Heart left ventricle (tissue), 16 donors: ENCODE measurements at regions not wholly inside any gene's neighbourhood (a gene's known extent, or its start where the extent isn't known, plus 50 kb on each side); places are given as distances from the start of the nearest gene placed in this dataset.
"Not testable (repeated sequence)": the region's sequence is repeated elsewhere in the genome, so short reads cannot be mapped to it uniquely, and the experiment has no call there.

Experiments used
- ATAC-seq, 4 donors: fragments of 200-7000 bp; cut with Tn5 transposase; one replicate each; pipeline ENCODE4 v1.9.1; 2020 to 2022; ENCODE audit warnings: moderate library complexity in 4 of 4, mild to moderate bottlenecking in 3 of 4, moderate number of reproducible peaks in 1 of 4
- DNase-seq, 5 donors: peaks; one replicate each; pipeline ENCODE4 v3.0.0-alpha.2; 2020
- H3K27ac ChIP-seq, 12 donors: fragments of 200-600 bp; sonication (generic) in 4 of 12; one replicate each; pipeline versions ENCODE4 v1.5.0 to v1.8.0; 2016 to 2022; ENCODE audit warnings: mild to moderate bottlenecking in 2 of 12
- H3K27me3 ChIP-seq, 9 donors: fragments of 200-600 bp; sonication (generic) in 2 of 9; one replicate each; pipeline versions ENCODE4 v1.5.1 to v1.8.0; 2016 to 2022; ENCODE audit warnings: mild to moderate bottlenecking in 3 of 9
- H3K36me3 ChIP-seq, 9 donors: fragments of 200-600 bp; sonication (generic) in 2 of 9; one replicate each; pipeline versions ENCODE4 v1.5.0 to v1.8.0; 2018 to 2022; ENCODE audit warnings: mild to moderate bottlenecking in 2 of 9
- H3K4me1 ChIP-seq, 12 donors: fragments of 200-600 bp; sonication (generic) in 4 of 12; one replicate each; pipeline versions ENCODE4 v1.5.0 to v1.8.0; 2016 to 2022; ENCODE audit warnings: mild to moderate bottlenecking in 3 of 12
- H3K4me3 ChIP-seq, 12 donors: fragments of 200-600 bp; sonication (generic) in 4 of 12; one replicate each; pipeline versions ENCODE4 v1.5.0 to v1.8.0; 2017 to 2022; ENCODE audit warnings: mild to moderate bottlenecking in 9 of 12, moderate library complexity in 4 of 12
- H3K9me3 ChIP-seq, 12 donors: fragments of 200-600 bp; sonication (generic) in 4 of 12; one replicate each; pipeline versions ENCODE4 v1.5.0 to v1.8.0; 2016 to 2022; ENCODE audit warnings: mild to moderate bottlenecking in 1 of 12
- CTCF ChIP-seq, 12 donors: fragments of 200-600 bp; sonication (generic) in 4 of 12; IDR thresholded peaks; one replicate each; pipeline versions ENCODE4 v1.5.0 to v1.8.0; 2018 to 2022; ENCODE audit warnings: antibody characterized with exemption in 12 of 12, mild to moderate bottlenecking in 5 of 12
- POLR2A ChIP-seq, 2 donors: fragments of 450-650 bp; IDR thresholded peaks; one replicate each; pipeline ENCODE4 v1.6.1; 2017; ENCODE audit warnings: antibody characterized with exemption in 2 of 2, mild to moderate bottlenecking in 2 of 2, moderate library complexity in 2 of 2
- WGBS, 4 donors: extraction: QIAGEN DNeasy Blood & Tissue Kit in 2 of 4; methylation state at CpG; one replicate each; pipeline versions ENCODE4 v1.1.5 to v1.1.7; 2013 to 2018; 5-methylcytosine and 5-hydroxymethylcytosine counted together
- intact Hi-C, 10 donors: fragments of 100-400 bp; cut with DNase I; formaldehyde crosslinking; loops; one replicate each; pipeline versions ENCODE4 v1.11.1 to v1.14.2; 2022
- donor health status: ischemic (EF 13 %, LVEDD 7.1; RV severe dilation, severe dysfunction).
- donor health status: healthy with polysubstance abuse.
- donor health status: DM: no; HTN: yes; CAD: no.
- donor health status: DM: no; HTN: no; CAD: no.
- donor health status: ischemic (EF 25% LVEDD 6.9; RV normal size, moderate dysfunction).
- donor health status: ischemic (EF 25% LVEDD 5.7; RV mildly dilated, moderate dysfunction).
- donor health status: healthy.
- donor health status: DM: yes; HTN: yes; CAD: no.
- donor health status: ischemic (EF 35%, LVEDD 5.7; RV mildly dilated, moderate dysfunction).
- donor health status: nonischemic (EF 11% LVEDD 7.7; RV severe dilation, severe dysfunction).
- donor health status: DM: yes; HTN: yes; CAD: no.
- donor health status: PGD.
- donor health status: ischemic (EF 29% LVEDD 5.4; RV normal size, mild dysfunction).
- donor health status: nonischemic (EF 23%, LVEDD 6.1; RV moderate dilation, normal function).

GRCh38 chr15:34654625-34655024, 71.2 kb upstream of the GOLGA8B start:
- H3K27me3 ChIP-seq: peaks cover 0 to 4% (median 0%) of the 10 kb centered on the region in 9 donors
- intact Hi-C loops: no loop called here
- H3K4me3 ChIP-seq: no peak overlapping the region
- no peak for ATAC-seq
- H3K36me3 ChIP-seq: no peaks in the 10 kb centered on the region
- TF ChIP-seq CTCF (IDR thresholded peaks at IDR 0.05) (no peak), POLR2A (IDR thresholded peaks at IDR 0.05) (no peak)
- H3K4me1 ChIP-seq: no peaks in the 10 kb centered on the region
- H3K27ac ChIP-seq: no peak overlapping the region
- no peaks in the 10 kb centered on the region for H3K9me3 ChIP-seq
- no peak for DNase-seq
- WGBS, 4 donors: 91 to 95% (median 94%) methylated on average over 6 of the region's 6 CpGs

- WGBS, 4 donors: 70 to 85% (median 72%) methylated on average over 3 of the region's 3 CpGs
- H3K27me3 ChIP-seq: peaks cover 0 to 4% (median 0%) of the 10 kb centered on the region in 9 donors
- intact Hi-C loops: no loop called here
- DNase-seq (no peak), ATAC-seq (no peak)
- TF ChIP-seq POLR2A (IDR thresholded peaks at IDR 0.05) (no peak), CTCF (IDR thresholded peaks at IDR 0.05) (no peak)
- H3K4me1 ChIP-seq: no peaks in the 10 kb centered on the region
- no peak overlapping the region for H3K27ac ChIP-seq
- H3K4me3 ChIP-seq: no peak overlapping the region
- H3K36me3 ChIP-seq: no peaks in the 10 kb centered on the region
- no peaks in the 10 kb centered on the region for H3K9me3 ChIP-seq
These were observed 70.5 kb upstream of the GOLGA8B start for GRCh38 chr15:34653992-34654391.

DNA sequence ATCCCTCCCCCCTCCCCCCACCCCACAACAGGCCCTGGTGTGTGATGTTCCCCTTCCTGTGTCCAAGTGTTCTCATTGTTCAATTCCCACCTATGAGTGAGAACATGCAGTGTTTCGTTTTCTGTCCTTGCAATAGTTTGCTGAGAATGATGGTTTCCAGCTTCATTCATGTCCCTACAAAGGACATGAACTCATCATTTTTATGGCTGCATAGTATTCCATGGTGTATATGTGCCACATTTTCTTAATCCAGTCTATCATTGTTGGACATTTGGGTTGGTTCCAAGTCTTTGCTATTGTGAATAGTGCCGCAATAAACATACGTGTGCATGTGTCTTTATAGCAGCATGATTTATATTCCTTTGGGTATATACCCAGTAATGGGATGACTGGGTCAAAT, 69.9 kb upstream of the GOLGA8B start:
- H3K4me3 ChIP-seq, H3K4me1 ChIP-seq, intact Hi-C loops, DNase-seq, H3K9me3 ChIP-seq, ATAC-seq, H3K27me3 ChIP-seq, H3K27ac ChIP-seq, H3K36me3 ChIP-seq: not testable (repeated sequence)
- 79 to 91% (median 87%) methylated on average over 1 to 3 of the region's 3 CpGs for WGBS, 4 donors

- Histone ChIP-seq H3K9me3 (no peaks in the 10 kb centered on the region), H3K36me3 (no peaks in the 10 kb centered on the region), H3K4me1 (no peaks in the 10 kb centered on the region), H3K27me3 (peaks cover 0 to 4% (median 0%) of the 10 kb centered on the region in 9 donors), H3K27ac (no peak overlapping the region), H3K4me3 (no peak overlapping the region)
- intact Hi-C loops: no loop called here
- DNase-seq (no peak), ATAC-seq (no peak)
- no peak for TF ChIP-seq CTCF (IDR thresholded peaks at IDR 0.05)
- TF ChIP-seq POLR2A (IDR thresholded peaks at IDR 0.05): no peak
These were observed 69.2 kb upstream of the GOLGA8B start for GRCh38 chr15:34652726-34653033.

GRCh38 chr15:34651997-34652725, 68.7 kb upstream of the GOLGA8B start:
- TF ChIP-seq CTCF (IDR thresholded peaks at IDR 0.05) (no peak), POLR2A (IDR thresholded peaks at IDR 0.05) (no peak)
- Histone ChIP-seq H3K27me3 (peaks cover 0 to 4% (median 0%) of the 10 kb centered on the region in 9 donors), H3K9me3 (no peaks in the 10 kb centered on the region), H3K36me3 (no peaks in the 10 kb centered on the region), H3K4me3 (no peak overlapping the region), H3K4me1 (no peaks in the 10 kb centered on the region), H3K27ac (no peak overlapping the region)
- intact Hi-C loops: no loop called here
- ATAC-seq: no peak
- 25 to 50% (median 34%) methylated on average over 1 of the region's 1 CpG for WGBS, 4 donors
- no peak for DNase-seq
